SK-N-SH treated with all-trans-retinoic acid at 6 μM for 48 hours (cell line): ENCODE measurements at regions not wholly inside any gene's neighbourhood (a gene's known extent, or its start where the extent isn't known, plus 50 kb on each side); places are given as distances from the start of the nearest gene placed in this dataset.

ENCODE experiments used
- ATAC-seq: fragments of 200-7000 bp; cut with Tn5 transposase; 3 replicates; pipeline ENCODE4 v1.9.1; 2020; ENCODE audit warnings: mild to moderate bottlenecking, moderate library complexity
- ARNTL ChIP-seq: fragments of 450-650 bp; formaldehyde crosslinking; IDR thresholded peaks from 2 replicates; pipeline ENCODE4 v1.5.0; 2020; ENCODE audit warnings: low read depth, mild to moderate bottlenecking, moderate library complexity, borderline replicate concordance
- BACH2 ChIP-seq: fragments of 250-450 bp; sonication (Bioruptor Pico); IDR thresholded peaks from 2 replicates; pipeline ENCODE4 v1.9.0; 2021; ENCODE audit warnings: mild to moderate bottlenecking, borderline replicate concordance
- CSDC2 ChIP-seq: fragments of 250-450 bp; sonication (Bioruptor Pico); IDR thresholded peaks from 2 replicates; pipeline ENCODE4 v1.5.0; 2020; ENCODE audit warnings: mild to moderate bottlenecking, moderate library complexity
- GLIS3 ChIP-seq: fragments of 250-450 bp; sonication (Bioruptor Pico); IDR thresholded peaks from 2 replicates; pipeline ENCODE4 v1.5.0; 2020; ENCODE audit warnings: mild to moderate bottlenecking, moderate library complexity
- ISL1 ChIP-seq: fragments of 250-450 bp; sonication (Bioruptor Pico); IDR thresholded peaks from 2 replicates; pipeline ENCODE4 v2.1.2; 2022; ENCODE audit warnings: mild to moderate bottlenecking, moderate library complexity
- OSR1 ChIP-seq: fragments of 250-450 bp; sonication (Bioruptor Pico); IDR thresholded peaks from 2 replicates; pipeline ENCODE4 v1.8.0; 2022; ENCODE audit warnings: moderate library complexity, mild to moderate bottlenecking, inconsistent platforms
- PATZ1 ChIP-seq: fragments of 250-450 bp; sonication (Bioruptor Pico); IDR thresholded peaks from 2 replicates; pipeline ENCODE4 v1.8.0; 2020; ENCODE audit warnings: mild to moderate bottlenecking, moderate library complexity, borderline replicate concordance
- PPARA ChIP-seq: fragments of 250-450 bp; sonication (Bioruptor Pico); IDR thresholded peaks from 2 replicates; pipeline ENCODE4 v1.5.0; 2020; ENCODE audit warnings: mild to moderate bottlenecking, borderline replicate concordance
- RARB ChIP-seq: fragments of 250-450 bp; sonication (Bioruptor Pico); IDR thresholded peaks from 2 replicates; pipeline ENCODE4 v1.8.0; 2021; ENCODE audit warnings: mild to moderate bottlenecking, moderate library complexity
- SNAI2 ChIP-seq: fragments of 250-450 bp; sonication (Bioruptor Pico); IDR thresholded peaks from 2 replicates; pipeline ENCODE4 v1.5.0; 2020; ENCODE audit warnings: mild to moderate bottlenecking, moderate library complexity
- TCF4 ChIP-seq: fragments of 250-450 bp; sonication (Bioruptor Pico); IDR thresholded peaks from 2 replicates; pipeline ENCODE4 v1.8.0; 2021; ENCODE audit warnings: mild to moderate bottlenecking, moderate library complexity, borderline replicate concordance
- TOX ChIP-seq: fragments of 250-450 bp; sonication (Bioruptor Pico); IDR thresholded peaks from 2 replicates; pipeline ENCODE4 v1.8.0; 2021; ENCODE audit warnings: mild to moderate bottlenecking, moderate library complexity, borderline replicate concordance
- ZC3H10 ChIP-seq: fragments of 250-450 bp; sonication (Bioruptor Pico); IDR thresholded peaks from 2 replicates; pipeline ENCODE4 v1.5.1; 2021; ENCODE audit warnings: mild to moderate bottlenecking, moderate library complexity
- ZFP3 ChIP-seq: fragments of 250-450 bp; sonication (Bioruptor Pico); IDR thresholded peaks from 2 replicates; pipeline ENCODE4 v1.5.0; 2020; ENCODE audit warnings: mild to moderate bottlenecking, moderate library complexity
- ZFP30 ChIP-seq: fragments of 450-650 bp; formaldehyde crosslinking; IDR thresholded peaks from 2 replicates; pipeline ENCODE4 v1.5.0; 2022; ENCODE audit warnings: mild to moderate bottlenecking, moderate library complexity
- ZNF565 ChIP-seq: fragments of 450-650 bp; formaldehyde crosslinking; conservative IDR thresholded peaks from 2 replicates; pipeline ENCODE4 v1.5.0; 2020; ENCODE audit warnings: low read depth, mild to moderate bottlenecking, moderate library complexity
- ZNF70 ChIP-seq: fragments of 450-650 bp; formaldehyde crosslinking; IDR thresholded peaks from 2 replicates; pipeline ENCODE4 v1.5.0; 2020; ENCODE audit warnings: mild to moderate bottlenecking, moderate library complexity
- ZNF8 ChIP-seq: fragments of 450-650 bp; formaldehyde crosslinking; IDR thresholded peaks from 2 replicates; pipeline ENCODE4 v1.5.0; 2020; ENCODE audit warnings: mild to moderate bottlenecking, moderate library complexity
- TF ChIP-seq, protein P1 (sequence below): fragments of 250-450 bp; sonication (Bioruptor Pico); IDR thresholded peaks from 2 replicates; pipeline ENCODE4 v1.8.0; 2021; ENCODE audit warnings: low read depth, mild to moderate bottlenecking, moderate library complexity, borderline replicate concordance
- TF ChIP-seq, protein P2 (sequence below): fragments of 250-450 bp; sonication (Bioruptor Pico); IDR thresholded peaks from 2 replicates; pipeline ENCODE4 v1.5.0; 2020; ENCODE audit warnings: mild to moderate bottlenecking, moderate library complexity
- TF ChIP-seq, protein P3 (sequence below): fragments of 250-450 bp; sonication (Bioruptor Pico); IDR thresholded peaks from 2 replicates; pipeline ENCODE4 v1.5.1; 2021; ENCODE audit warnings: mild to moderate bottlenecking, moderate library complexity

DNA sequence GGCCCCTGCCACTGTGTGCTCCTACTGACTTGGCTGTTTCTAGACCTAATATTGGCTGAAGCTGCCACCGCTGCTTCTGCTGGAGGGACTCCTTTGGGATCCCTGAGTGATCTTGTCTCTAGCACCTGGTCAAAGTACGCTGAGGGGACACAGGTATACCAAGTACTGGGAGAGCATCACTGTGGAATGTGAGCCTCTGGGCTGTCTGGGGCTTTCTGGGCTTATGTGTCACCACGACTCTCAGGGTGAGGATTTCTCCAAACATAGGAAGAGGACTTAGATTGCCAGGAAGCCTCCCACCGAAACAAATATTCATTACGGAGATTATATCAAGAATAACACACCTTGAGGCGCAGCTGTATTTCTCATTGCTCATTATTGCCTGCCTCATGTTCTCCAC, 435.8 kb downstream of the HS3ST3B1 start:
- TF ChIP-seq, protein P1, sequence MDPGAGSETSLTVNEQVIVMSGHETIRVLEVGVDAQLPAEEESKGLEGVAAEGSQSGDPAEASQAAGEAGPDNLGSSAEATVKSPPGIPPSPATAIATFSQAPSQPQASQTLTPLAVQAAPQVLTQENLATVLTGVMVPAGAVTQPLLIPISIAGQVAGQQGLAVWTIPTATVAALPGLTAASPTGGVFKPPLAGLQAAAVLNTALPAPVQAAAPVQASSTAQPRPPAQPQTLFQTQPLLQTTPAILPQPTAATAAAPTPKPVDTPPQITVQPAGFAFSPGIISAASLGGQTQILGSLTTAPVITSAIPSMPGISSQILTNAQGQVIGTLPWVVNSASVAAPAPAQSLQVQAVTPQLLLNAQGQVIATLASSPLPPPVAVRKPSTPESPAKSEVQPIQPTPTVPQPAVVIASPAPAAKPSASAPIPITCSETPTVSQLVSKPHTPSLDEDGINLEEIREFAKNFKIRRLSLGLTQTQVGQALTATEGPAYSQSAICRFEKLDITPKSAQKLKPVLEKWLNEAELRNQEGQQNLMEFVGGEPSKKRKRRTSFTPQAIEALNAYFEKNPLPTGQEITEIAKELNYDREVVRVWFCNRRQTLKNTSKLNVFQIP (CRISPR knock-in tag), result no peak
- no peak for TF ChIP-seq ZC3H10 (CRISPR knock-in tag)
- no peak for TF ChIP-seq ZNF70 (CRISPR knock-in tag)
- no peak for TF ChIP-seq TCF4 (CRISPR knock-in tag)
- no peak for TF ChIP-seq CSDC2 (CRISPR knock-in tag)
- TF ChIP-seq RARB (CRISPR knock-in tag), result no peak
- no peak for TF ChIP-seq OSR1 (CRISPR knock-in tag)
- TF ChIP-seq, protein P2, sequence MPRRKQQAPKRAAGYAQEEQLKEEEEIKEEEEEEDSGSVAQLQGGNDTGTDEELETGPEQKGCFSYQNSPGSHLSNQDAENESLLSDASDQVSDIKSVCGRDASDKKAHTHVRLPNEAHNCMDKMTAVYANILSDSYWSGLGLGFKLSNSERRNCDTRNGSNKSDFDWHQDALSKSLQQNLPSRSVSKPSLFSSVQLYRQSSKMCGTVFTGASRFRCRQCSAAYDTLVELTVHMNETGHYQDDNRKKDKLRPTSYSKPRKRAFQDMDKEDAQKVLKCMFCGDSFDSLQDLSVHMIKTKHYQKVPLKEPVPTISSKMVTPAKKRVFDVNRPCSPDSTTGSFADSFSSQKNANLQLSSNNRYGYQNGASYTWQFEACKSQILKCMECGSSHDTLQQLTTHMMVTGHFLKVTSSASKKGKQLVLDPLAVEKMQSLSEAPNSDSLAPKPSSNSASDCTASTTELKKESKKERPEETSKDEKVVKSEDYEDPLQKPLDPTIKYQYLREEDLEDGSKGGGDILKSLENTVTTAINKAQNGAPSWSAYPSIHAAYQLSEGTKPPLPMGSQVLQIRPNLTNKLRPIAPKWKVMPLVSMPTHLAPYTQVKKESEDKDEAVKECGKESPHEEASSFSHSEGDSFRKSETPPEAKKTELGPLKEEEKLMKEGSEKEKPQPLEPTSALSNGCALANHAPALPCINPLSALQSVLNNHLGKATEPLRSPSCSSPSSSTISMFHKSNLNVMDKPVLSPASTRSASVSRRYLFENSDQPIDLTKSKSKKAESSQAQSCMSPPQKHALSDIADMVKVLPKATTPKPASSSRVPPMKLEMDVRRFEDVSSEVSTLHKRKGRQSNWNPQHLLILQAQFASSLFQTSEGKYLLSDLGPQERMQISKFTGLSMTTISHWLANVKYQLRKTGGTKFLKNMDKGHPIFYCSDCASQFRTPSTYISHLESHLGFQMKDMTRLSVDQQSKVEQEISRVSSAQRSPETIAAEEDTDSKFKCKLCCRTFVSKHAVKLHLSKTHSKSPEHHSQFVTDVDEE, result no peak
- TF ChIP-seq ISL1 (CRISPR knock-in tag), result no peak
- TF ChIP-seq ZFP3, result no peak
- TF ChIP-seq PPARA, result no peak
- TF ChIP-seq SNAI2 (CRISPR knock-in tag), result no peak
- TF ChIP-seq ARNTL (CRISPR knock-in tag), result no peak
- no peak for TF ChIP-seq ZNF565 (CRISPR knock-in tag)
- no peak for TF ChIP-seq GLIS3 (CRISPR knock-in tag)
- ATAC-seq, result no peak

- TF ChIP-seq ZC3H10 (CRISPR knock-in tag) (no peak), ZFP30 (CRISPR knock-in tag) (no peak), ZNF8 (CRISPR knock-in tag) (no peak), PPARA (no peak), OSR1 (CRISPR knock-in tag) (no peak), CSDC2 (CRISPR knock-in tag) (no peak), ZNF565 (CRISPR knock-in tag) (no peak), SNAI2 (CRISPR knock-in tag) (no peak)
- TF ChIP-seq, all 23 proteins: peak for 0
- ATAC-seq, result no peak
These were observed 432.5 kb downstream of the HS3ST3B1 start for GRCh38 chr17:14733376-14733775.

- ATAC-seq, result no peak
- TF ChIP-seq CSDC2 (CRISPR knock-in tag) (no peak), RARB (CRISPR knock-in tag) (no peak), TCF4 (CRISPR knock-in tag) (no peak), TOX (CRISPR knock-in tag) (no peak), OSR1 (CRISPR knock-in tag) (no peak), BACH2 (no peak), ZFP30 (CRISPR knock-in tag) (no peak), PATZ1 (no peak), ZNF70 (CRISPR knock-in tag) (no peak), ZNF8 (CRISPR knock-in tag) (no peak), ISL1 (CRISPR knock-in tag) (no peak), PPARA (no peak)
- TF ChIP-seq, protein P3, sequence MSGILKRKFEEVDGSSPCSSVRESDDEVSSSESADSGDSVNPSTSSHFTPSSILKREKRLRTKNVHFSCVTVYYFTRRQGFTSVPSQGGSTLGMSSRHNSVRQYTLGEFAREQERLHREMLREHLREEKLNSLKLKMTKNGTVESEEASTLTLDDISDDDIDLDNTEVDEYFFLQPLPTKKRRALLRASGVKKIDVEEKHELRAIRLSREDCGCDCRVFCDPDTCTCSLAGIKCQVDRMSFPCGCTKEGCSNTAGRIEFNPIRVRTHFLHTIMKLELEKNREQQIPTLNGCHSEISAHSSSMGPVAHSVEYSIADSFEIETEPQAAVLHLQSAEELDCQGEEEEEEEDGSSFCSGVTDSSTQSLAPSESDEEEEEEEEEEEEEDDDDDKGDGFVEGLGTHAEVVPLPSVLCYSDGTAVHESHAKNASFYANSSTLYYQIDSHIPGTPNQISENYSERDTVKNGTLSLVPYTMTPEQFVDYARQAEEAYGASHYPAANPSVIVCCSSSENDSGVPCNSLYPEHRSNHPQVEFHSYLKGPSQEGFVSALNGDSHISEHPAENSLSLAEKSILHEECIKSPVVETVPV (CRISPR knock-in tag), result no peak
These were observed 431.3 kb downstream of the HS3ST3B1 start for GRCh38 chr17:14732211-14732610.

DNA sequence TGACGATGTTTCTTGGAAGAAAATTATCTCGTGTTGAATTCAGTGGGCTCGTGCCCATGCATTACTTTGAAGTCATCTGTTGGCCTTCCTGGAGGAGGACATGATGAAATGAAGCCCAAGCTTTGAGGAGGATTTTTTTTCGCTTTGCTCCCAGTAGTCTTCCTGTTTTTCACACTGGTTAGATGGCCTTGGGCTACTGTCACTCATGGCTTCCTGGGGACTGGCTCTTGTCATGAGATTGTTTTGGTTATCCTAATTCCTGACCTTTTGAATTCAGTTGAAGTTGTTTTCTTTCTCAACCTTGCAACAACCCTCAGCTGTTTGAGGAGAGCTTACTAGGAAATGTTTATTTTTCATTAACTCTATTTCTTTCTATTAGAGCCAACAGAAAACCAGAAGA, 430.7 kb downstream of the HS3ST3B1 start:
- TF ChIP-seq CSDC2 (CRISPR knock-in tag), result no peak
- no peak for TF ChIP-seq ZFP30 (CRISPR knock-in tag)
- no peak for TF ChIP-seq SNAI2 (CRISPR knock-in tag)
- no peak for TF ChIP-seq GLIS3 (CRISPR knock-in tag)
- no peak for TF ChIP-seq PATZ1
- TF ChIP-seq RARB (CRISPR knock-in tag), result no peak
- TF ChIP-seq, protein P3 (CRISPR knock-in tag), result no peak
- TF ChIP-seq ARNTL (CRISPR knock-in tag), result no peak
- no peak for TF ChIP-seq PPARA
- no peak for TF ChIP-seq TCF4 (CRISPR knock-in tag)
- TF ChIP-seq TOX (CRISPR knock-in tag), result no peak
- TF ChIP-seq BACH2, result no peak
- no peak for TF ChIP-seq ZNF8 (CRISPR knock-in tag)
- ATAC-seq, result no peak
